PC-3 (cell line): ENCODE measurements at regions not wholly inside any gene's neighbourhood (a gene's known extent, or its start where the extent isn't known, plus 50 kb on each side); places are given as distances from the start of the nearest gene placed in this dataset.
"Not testable (repeated sequence)": the region's sequence is repeated elsewhere in the genome, so short reads cannot be mapped to it uniquely, and the experiment has no call there.

ENCODE experiments used
- ATAC-seq: fragments of 200-7000 bp; cut with Tn5 transposase; 2 replicates; pipeline ENCODE4 v1.9.1; 2020; ENCODE audit warnings: mild to moderate bottlenecking, moderate library complexity
- BruUV-seq: library from RNA; stranded (reverse); fragments of 400-500 nt; replicated peaks from 2 replicates; lab custom pipeline; 2021; lab: Mats Ljungman, UMichigan
- CTCF ChIA-PET: fragments of 300-600 bp; sonication (Branson Sonifier 250); formaldehyde crosslinking; loops from one replicate; lab custom pipeline; 2022; ENCODE audit warnings: antibody characterized with exemption; lab: Charles Lee
- POLR2A ChIA-PET: fragments of 300-600 bp; sonication (Branson Sonifier 250); formaldehyde crosslinking; loops from one replicate; lab custom pipeline; 2022; ENCODE audit warnings: antibody characterized with exemption; ENCODE audit not compliant: unreplicated experiment; lab: Charles Lee
- DNase-seq: peaks from one replicate; pipeline ENCODE4 v3.0.0-alpha.2; 2015
- H2AFZ ChIP-seq: fragments of 300-600 bp; sonication (generic); 2 replicates; pipeline ENCODE4 v1.6.0; 2016; ENCODE audit warnings: antibody characterized with exemption, low read length
- H3F3A ChIP-seq: fragments of 300-600 bp; sonication (generic); one replicate; pipeline ENCODE4 v1.6.0; 2017; ENCODE audit warnings: antibody characterized with exemption, low read length, control low read depth, mild to moderate bottlenecking; ENCODE audit not compliant: unreplicated experiment
- H3K27ac ChIP-seq: fragments of 300-600 bp; sonication (generic); 2 replicates; pipeline ENCODE4 v1.5.1; 2016; ENCODE audit warnings: mild to moderate bottlenecking, low read length
- H3K27me3 ChIP-seq: fragments of 300-600 bp; sonication (generic); 2 replicates; pipeline ENCODE4 v1.6.1; 2016; ENCODE audit warnings: low read length, mixed read lengths
- H3K36me3 ChIP-seq: fragments of 300-600 bp; sonication (generic); 2 replicates; pipeline ENCODE4 v1.6.1; 2016; ENCODE audit warnings: low read depth, mixed run types, low read length, mixed read lengths
- H3K4me1 ChIP-seq: fragments of 300-600 bp; sonication (generic); 2 replicates; pipeline ENCODE4 v1.5.1; 2016; ENCODE audit warnings: low read length; ENCODE audit not compliant: insufficient read depth
- H3K4me2 ChIP-seq: fragments of 300-600 bp; sonication (generic); 2 replicates; pipeline ENCODE4 v1.6.0; 2016; ENCODE audit warnings: low read length
- H3K4me3 ChIP-seq: fragments of 300-600 bp; sonication (generic); 2 replicates; pipeline ENCODE4 v1.5.1; 2016; ENCODE audit warnings: mild to moderate bottlenecking, low read length, mixed read lengths
- H3K79me2 ChIP-seq: fragments of 300-600 bp; sonication (generic); 2 replicates; pipeline ENCODE4 v1.6.1; 2017; ENCODE audit warnings: low read length, mixed read lengths
- H3K9ac ChIP-seq: fragments of 300-600 bp; sonication (generic); 2 replicates; pipeline ENCODE4 v1.6.0; 2016; ENCODE audit warnings: mild to moderate bottlenecking, low read length
- H3K9me2 ChIP-seq: fragments of 300-600 bp; sonication (generic); replicated peaks from 2 replicates; pipeline ENCODE4 v1.6.1; 2016; ENCODE audit warnings: mixed run types, low read length, mixed read lengths
- H3K9me3 ChIP-seq: fragments of 300-600 bp; sonication (generic); 2 replicates; pipeline ENCODE4 v1.6.1; 2016; ENCODE audit warnings: low read length, mixed read lengths
- H4K20me1 ChIP-seq: fragments of 300-600 bp; sonication (generic); 2 replicates; pipeline ENCODE4 v1.6.1; 2016; ENCODE audit warnings: low read length, mixed read lengths
- EZH2 ChIP-seq: fragments of 300-600 bp; sonication (generic); IDR thresholded peaks from one replicate; pipeline ENCODE4 v1.6.1; 2017; ENCODE audit warnings: antibody characterized with exemption, mild to moderate bottlenecking, low read length; ENCODE audit not compliant: unreplicated experiment
- EZH2phosphoT487 ChIP-seq: fragments of 300-600 bp; sonication (generic); IDR thresholded peaks from 2 replicates; pipeline ENCODE4 v1.6.1; 2018; ENCODE audit warnings: mild to moderate bottlenecking, antibody characterized with exemption, low read length, borderline replicate concordance
- intact Hi-C: fragments of 100-400 bp; cut with micrococcal nuclease; formaldehyde crosslinking; loops from 2 replicates; pipeline ENCODE4 v1.9.0; 2023
- TF ChIP-seq, protein P1 (sequence below): fragments of 300-600 bp; sonication (generic); conservative IDR thresholded peaks from 2 replicates; pipeline ENCODE4 v1.5.1; 2017; ENCODE audit warnings: antibody characterized with exemption, low read depth, mild to moderate bottlenecking, low read length

DNA sequence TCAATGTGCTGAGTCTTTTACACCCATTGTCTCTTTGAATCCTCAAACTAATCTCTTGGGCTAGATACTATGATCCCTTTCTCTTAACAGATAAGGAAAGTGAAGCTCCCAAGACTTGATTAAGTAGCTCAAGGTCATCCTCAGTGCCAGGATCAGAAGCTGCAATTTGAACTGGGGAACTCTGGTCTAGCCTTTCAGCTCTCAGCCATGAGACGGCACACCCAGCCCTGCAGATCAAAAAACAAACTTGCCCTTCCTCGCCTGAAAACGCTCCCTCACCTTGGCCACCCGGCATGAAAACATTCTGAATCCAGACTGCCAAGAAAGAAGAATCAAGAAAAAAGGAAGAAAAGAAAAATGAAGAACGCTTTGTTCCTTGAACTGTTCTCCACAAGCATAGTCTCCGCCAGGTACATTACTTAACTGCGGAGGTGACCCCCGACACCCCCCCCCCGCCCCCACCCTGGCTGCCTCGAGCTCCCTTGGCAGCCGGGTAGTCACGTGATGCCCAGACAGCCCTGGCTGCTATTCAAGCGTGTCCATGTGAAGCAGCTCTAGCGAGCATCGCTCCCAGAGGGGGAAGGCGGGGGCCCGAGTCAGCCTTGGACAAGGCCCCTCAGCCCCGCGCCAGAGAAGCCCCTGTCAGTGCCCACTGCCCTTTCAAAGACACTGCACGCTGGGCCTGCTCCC, 451.2 kb downstream of the MIAT start:
- no TSS peak for BruUV-seq
- H3F3A ChIP-seq, result no peaks in the 10 kb centered on the region
- no peaks in the 10 kb centered on the region for H3K27me3 ChIP-seq
- no peak overlapping the region for H3K4me2 ChIP-seq
- no peaks in the 10 kb centered on the region for H3K9me2 ChIP-seq
- H3K27ac ChIP-seq, result no peak overlapping the region
- TF ChIP-seq, protein P1, sequence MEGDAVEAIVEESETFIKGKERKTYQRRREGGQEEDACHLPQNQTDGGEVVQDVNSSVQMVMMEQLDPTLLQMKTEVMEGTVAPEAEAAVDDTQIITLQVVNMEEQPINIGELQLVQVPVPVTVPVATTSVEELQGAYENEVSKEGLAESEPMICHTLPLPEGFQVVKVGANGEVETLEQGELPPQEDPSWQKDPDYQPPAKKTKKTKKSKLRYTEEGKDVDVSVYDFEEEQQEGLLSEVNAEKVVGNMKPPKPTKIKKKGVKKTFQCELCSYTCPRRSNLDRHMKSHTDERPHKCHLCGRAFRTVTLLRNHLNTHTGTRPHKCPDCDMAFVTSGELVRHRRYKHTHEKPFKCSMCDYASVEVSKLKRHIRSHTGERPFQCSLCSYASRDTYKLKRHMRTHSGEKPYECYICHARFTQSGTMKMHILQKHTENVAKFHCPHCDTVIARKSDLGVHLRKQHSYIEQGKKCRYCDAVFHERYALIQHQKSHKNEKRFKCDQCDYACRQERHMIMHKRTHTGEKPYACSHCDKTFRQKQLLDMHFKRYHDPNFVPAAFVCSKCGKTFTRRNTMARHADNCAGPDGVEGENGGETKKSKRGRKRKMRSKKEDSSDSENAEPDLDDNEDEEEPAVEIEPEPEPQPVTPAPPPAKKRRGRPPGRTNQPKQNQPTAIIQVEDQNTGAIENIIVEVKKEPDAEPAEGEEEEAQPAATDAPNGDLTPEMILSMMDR, result no peak
- TF ChIP-seq EZH2 (no peak), EZH2phosphoT487 (no peak)
- H3K4me3 ChIP-seq, result no peak overlapping the region
- no peaks in the 10 kb centered on the region for H3K9me3 ChIP-seq
- ATAC-seq (no peak), DNase-seq (no peak)
- intact Hi-C loops, result no loop called here
- POLR2A ChIA-PET, result no interaction called here
- no peaks in the 10 kb centered on the region for H4K20me1 ChIP-seq
- CTCF ChIA-PET, result no interaction called here
- H3K9ac ChIP-seq, result no peak overlapping the region
- no peak overlapping the region for H2AFZ ChIP-seq
- H3K36me3 ChIP-seq, result no peaks in the 10 kb centered on the region
- peaks cover 9% of the 10 kb centered on the region for H3K4me1 ChIP-seq
- H3K79me2 ChIP-seq, result no peaks in the 10 kb centered on the region

DNA sequence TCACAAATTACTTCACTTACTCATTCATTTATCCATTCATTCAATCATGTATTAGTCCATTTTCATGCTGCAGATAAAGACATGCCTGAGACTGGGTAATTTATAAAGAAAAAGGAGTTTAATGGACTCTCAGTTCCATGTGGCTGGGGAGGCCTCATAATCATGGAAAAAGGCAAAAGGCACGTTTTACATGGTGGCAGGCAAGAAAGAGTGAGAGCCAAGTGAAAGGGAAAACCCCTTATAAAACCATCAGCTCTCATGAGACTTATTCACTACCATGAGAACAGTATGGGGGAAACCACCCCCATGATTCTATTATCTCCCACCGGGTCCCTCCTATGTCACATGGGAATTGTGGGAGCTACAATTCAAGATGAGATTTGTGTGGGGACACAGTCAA, 452.0 kb downstream of the MIAT start:
- H3K9me2 ChIP-seq, intact Hi-C loops, H3K4me3 ChIP-seq, H3K4me2 ChIP-seq, H2AFZ ChIP-seq, DNase-seq, POLR2A ChIA-PET, H3F3A ChIP-seq, H3K9ac ChIP-seq, H3K27me3 ChIP-seq, CTCF ChIA-PET, H3K36me3 ChIP-seq, BruUV-seq, H3K4me1 ChIP-seq, H3K79me2 ChIP-seq, H3K27ac ChIP-seq, H4K20me1 ChIP-seq, H3K9me3 ChIP-seq, ATAC-seq: not testable (repeated sequence)

DNA sequence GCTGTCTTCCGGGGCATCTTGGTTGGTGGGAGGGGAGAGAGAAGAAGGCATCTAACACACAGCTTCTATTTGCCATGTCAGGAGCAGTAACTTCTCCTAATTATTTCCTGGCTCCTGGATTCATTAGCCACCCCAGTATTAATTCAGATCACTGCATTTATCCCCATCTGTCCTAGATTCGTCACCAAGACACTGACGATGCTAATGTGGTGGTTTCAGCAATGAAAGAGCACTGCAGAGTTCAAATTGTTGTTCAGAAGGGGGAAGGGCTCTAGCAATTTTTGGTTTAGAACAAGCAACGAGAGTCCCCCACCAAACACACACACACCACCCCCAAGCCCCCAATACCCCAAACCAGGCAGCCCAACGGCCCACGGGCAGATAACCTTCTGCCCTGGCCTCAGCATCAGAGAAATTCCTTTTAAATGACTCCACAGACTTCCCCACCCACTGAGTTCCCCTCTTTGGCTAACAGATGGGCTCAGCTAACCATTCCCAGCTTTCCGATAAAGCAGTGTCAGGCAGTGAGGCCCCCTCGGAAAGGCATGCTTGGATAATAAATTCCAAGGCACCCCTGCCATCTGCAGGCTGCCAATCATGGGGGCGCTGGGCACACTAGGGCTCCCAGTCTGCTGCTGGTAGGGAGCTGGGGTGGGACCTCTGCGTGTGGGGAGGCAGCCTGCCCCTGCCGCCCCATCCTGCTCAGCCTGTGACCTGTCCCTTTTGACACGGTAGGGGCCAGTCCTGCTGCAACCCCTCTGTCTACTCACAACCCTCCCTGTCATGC, 453.5 kb downstream of the MIAT start:
- Histone ChIP-seq H3K4me1 (peaks cover 9% of the 10 kb centered on the region), H3K4me2 (no peak overlapping the region), H3K27ac (no peak overlapping the region), H3K27me3 (no peaks in the 10 kb centered on the region), H2AFZ (no peak overlapping the region), H3K36me3 (no peaks in the 10 kb centered on the region), H3K79me2 (no peaks in the 10 kb centered on the region), H3K9me2 (no peaks in the 10 kb centered on the region), H3K4me3 (no peak overlapping the region), H3K9me3 (no peaks in the 10 kb centered on the region), H4K20me1 (no peaks in the 10 kb centered on the region), H3F3A (no peaks in the 10 kb centered on the region), H3K9ac (no peak overlapping the region)
- ATAC-seq (no peak), DNase-seq (no peak)
- no TSS peak for BruUV-seq
- TF ChIP-seq EZH2phosphoT487 (no peak), EZH2 (no peak)
- TF ChIP-seq, protein P1, result no peak
- ChIA-PET CTCF (no interaction called here), POLR2A (no interaction called here)
- intact Hi-C loops, result no loop called here
